HK-2 (cell line): ENCODE measurements at regions not wholly inside any gene's neighbourhood (a gene's known extent, or its start where the extent isn't known, plus 50 kb on each side); places are given as distances from the start of the nearest gene placed in this dataset.
"Not testable (repeated sequence)": the region's sequence is repeated elsewhere in the genome, so short reads cannot be mapped to it uniquely, and the experiment has no call there.

Source experiments
- DNase-seq: peaks from one replicate; pipeline ENCODE4 v3.0.0-alpha.2; 2018; ENCODE audit not compliant: unreplicated experiment

- no peak for DNase-seq
Observed at GRCh38 chr12:127998988-127999387, 268.0 kb upstream of the TMEM132C start.

- no peak for DNase-seq
Observed at GRCh38 chr12:128004383-128004938, 262.5 kb upstream of the TMEM132C start.

GRCh38 chr12:128007250-128007649 lies 259.7 kb upstream of the TMEM132C start:
- no peak for DNase-seq

GRCh38 chr12:128008341-128008740 lies 258.6 kb upstream of the TMEM132C start:
- DNase-seq = no peak

- no peak for DNase-seq
Observed at GRCh38 chr12:128009108-128009507, 257.9 kb upstream of the TMEM132C start.

GRCh38 chr12:128012110-128012509 lies 254.9 kb upstream of the TMEM132C start:
- DNase-seq = no peak

GRCh38 chr12:128015276-128015675 lies 251.7 kb upstream of the TMEM132C start:
- no peak for DNase-seq

- no peak for DNase-seq
Observed at GRCh38 chr12:128018067-128018466, 248.9 kb upstream of the TMEM132C start.

- no peak for DNase-seq
Observed at GRCh38 chr12:128019996-128020544, 246.9 kb upstream of the TMEM132C start.

GRCh38 chr12:128021561-128021960 lies 245.4 kb upstream of the TMEM132C start:
- DNase-seq = no peak

GRCh38 chr12:128025589-128026245 lies 241.3 kb upstream of the TMEM132C start:
- no peak for DNase-seq

- DNase-seq = no peak
Observed at GRCh38 chr12:128026696-128027574, 240.0 kb upstream of the TMEM132C start.

GRCh38 chr12:128033473-128033872 lies 233.5 kb upstream of the TMEM132C start:
- DNase-seq = no peak

- no peak for DNase-seq
Observed at GRCh38 chr12:128040971-128041370, 226.0 kb upstream of the TMEM132C start.

- DNase-seq = not testable (repeated sequence)
Observed at GRCh38 chr12:128042283-128042682, 224.7 kb upstream of the TMEM132C start.

GRCh38 chr12:128042825-128043224 lies 224.1 kb upstream of the TMEM132C start:
- DNase-seq = no peak

- DNase-seq = no peak
Observed at GRCh38 chr12:128043317-128043716, 223.7 kb upstream of the TMEM132C start.

GRCh38 chr12:128047266-128048060 lies 219.5 kb upstream of the TMEM132C start:
- no peak for DNase-seq

GRCh38 chr12:128052331-128052730 lies 214.6 kb upstream of the TMEM132C start:
- no peak for DNase-seq

- no peak for DNase-seq
Observed at GRCh38 chr12:128052777-128053176, 214.2 kb upstream of the TMEM132C start.

- no peak for DNase-seq
Observed at GRCh38 chr12:128055567-128055966, 211.4 kb upstream of the TMEM132C start.
